ENCODE measurements at regions not wholly inside any gene's neighbourhood (a gene's known extent, or its start where the extent isn't known, plus 50 kb on each side); places are given as distances from the start of the nearest gene placed in this dataset.

- no peak for DNase-seq
Measured at GRCh38 chr21:15152591-15152990, 87.8 kb upstream of the NRIP1 start.

- no peak for DNase-seq
Measured at GRCh38 chr21:15159382-15160020, 94.7 kb upstream of the NRIP1 start.

GRCh38 chr21:15160136-15160535 lies 95.3 kb upstream of the NRIP1 start:
- DNase-seq, result no peak

GRCh38 chr21:15162921-15163320 lies 98.1 kb upstream of the NRIP1 start:
- no peak for DNase-seq

- DNase-seq, result no peak
Measured at GRCh38 chr21:15164273-15164672, 99.5 kb upstream of the NRIP1 start.

GRCh38 chr21:15164678-15165303 lies 100.0 kb upstream of the NRIP1 start:
- no peak for DNase-seq

- DNase-seq, result no peak
Measured at GRCh38 chr21:15170614-15171013, 105.8 kb upstream of the NRIP1 start.

GRCh38 chr21:15171546-15171945 lies 106.7 kb upstream of the NRIP1 start:
- no peak for DNase-seq

GRCh38 chr21:15172963-15173362 lies 108.2 kb upstream of the NRIP1 start:
- DNase-seq, result no peak

- no peak for DNase-seq
Measured at GRCh38 chr21:15174923-15175322, 110.1 kb upstream of the NRIP1 start.

GRCh38 chr21:15182731-15183130 lies 117.9 kb upstream of the NRIP1 start:
- no peak for DNase-seq

- no peak for DNase-seq
Measured at GRCh38 chr21:15183813-15184257, 119.0 kb upstream of the NRIP1 start.

- no peak for DNase-seq
Measured at GRCh38 chr21:15190412-15190811, 125.6 kb upstream of the NRIP1 start.

GRCh38 chr21:15190837-15191236 lies 126.0 kb upstream of the NRIP1 start:
- no peak for DNase-seq

GRCh38 chr21:15191342-15191741 lies 126.5 kb upstream of the NRIP1 start:
- no peak for DNase-seq

GRCh38 chr21:15192243-15192642 lies 127.4 kb upstream of the NRIP1 start:
- DNase-seq, result no peak

GRCh38 chr21:15193937-15194336 lies 129.1 kb upstream of the NRIP1 start:
- no peak for DNase-seq

- DNase-seq, result no peak
Measured at GRCh38 chr21:15195104-15195503, 130.3 kb upstream of the NRIP1 start.

GRCh38 chr21:15195768-15196167 lies 131.0 kb upstream of the NRIP1 start:
- DNase-seq, result no peak

GRCh38 chr21:15197696-15198095 lies 132.9 kb upstream of the NRIP1 start:
- no peak for DNase-seq

GRCh38 chr21:15199414-15200383 lies 134.9 kb upstream of the NRIP1 start:
- no peak for DNase-seq

GRCh38 chr21:15203740-15204139 lies 138.9 kb upstream of the NRIP1 start:
- DNase-seq, result no peak

- no peak for DNase-seq
Measured at GRCh38 chr21:15204140-15204969, 139.6 kb upstream of the NRIP1 start.
